IPS-20b (cell line): ENCODE measurements at regions not wholly inside any gene's neighbourhood (a gene's known extent, or its start where the extent isn't known, plus 50 kb on each side); places are given as distances from the start of the nearest gene placed in this dataset.

Experiments
- H3K27ac ChIP-seq: one replicate; pipeline ENCODE4 v1.5.1; 2013; ENCODE audit warnings: low read length
- H3K27me3 ChIP-seq: 2 replicates; pipeline ENCODE4 v1.6.1; 2013; ENCODE audit warnings: mild to moderate bottlenecking, low read length, inconsistent platforms; ENCODE audit not compliant: insufficient read depth
- H3K36me3 ChIP-seq: 2 replicates; pipeline ENCODE4 v1.6.1; 2013; ENCODE audit warnings: low read depth, mild to moderate bottlenecking, inconsistent platforms, low read length, moderate library complexity; ENCODE audit not compliant: insufficient read depth
- H3K4me1 ChIP-seq: 2 replicates; pipeline ENCODE4 v1.6.1; 2013; ENCODE audit warnings: mild to moderate bottlenecking, control low read depth, inconsistent platforms, low read length, moderate library complexity; ENCODE audit not compliant: insufficient read depth
- H3K4me3 ChIP-seq: 2 replicates; pipeline ENCODE4 v1.5.1; 2013; ENCODE audit warnings: mild to moderate bottlenecking, low read length, inconsistent platforms
- H3K9ac ChIP-seq: 2 replicates; pipeline ENCODE4 v1.6.1; 2013; ENCODE audit warnings: low read depth, mild to moderate bottlenecking, inconsistent platforms, low read length, moderate library complexity
- H3K9me3 ChIP-seq: 2 replicates; pipeline ENCODE4 v1.6.1; 2013; ENCODE audit warnings: mild to moderate bottlenecking, low read depth, low read length, inconsistent platforms; ENCODE audit not compliant: insufficient read depth

DNA sequence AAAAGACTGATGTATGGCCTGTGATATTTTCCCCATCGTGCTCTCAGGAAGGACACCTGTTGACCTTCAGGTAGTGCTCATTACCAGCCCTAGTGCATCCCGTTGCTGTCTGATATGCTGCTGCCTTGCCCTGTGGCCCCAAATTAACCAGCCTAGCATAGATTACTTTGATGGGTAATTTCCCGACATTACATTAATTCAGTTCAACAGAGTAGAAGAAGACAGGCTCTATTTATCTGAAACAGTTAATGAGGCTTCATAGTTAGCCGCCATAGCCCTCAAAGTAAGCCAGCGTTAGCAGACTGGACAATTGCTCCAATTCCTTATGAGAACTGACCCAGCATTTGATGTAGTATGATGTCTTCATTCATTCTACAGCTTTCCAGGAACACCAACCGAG lies 257.6 kb downstream of the OLFM3 start:
- Histone ChIP-seq H3K4me1 (peaks cover 17% of the 10 kb centered on the region; the same call in 1 of the 2 replicates), H3K27me3 (no peaks in the 10 kb centered on the region), H3K27ac (no peak overlapping the region), H3K9me3 (no peaks in the 10 kb centered on the region), H3K4me3 (no peak overlapping the region), H3K36me3 (no peaks in the 10 kb centered on the region), H3K9ac (no peak overlapping the region)

- Histone ChIP-seq H3K4me1 (peaks cover 17% of the 10 kb centered on the region; the same call in 1 of the 2 replicates), H3K27ac (no peak overlapping the region), H3K4me3 (no peak overlapping the region), H3K27me3 (no peaks in the 10 kb centered on the region), H3K9ac (no peak overlapping the region), H3K36me3 (no peaks in the 10 kb centered on the region), H3K9me3 (no peaks in the 10 kb centered on the region)
Observed at GRCh38 chr1:101739826-101740330, 256.8 kb downstream of the OLFM3 start.

- no peak overlapping the region for H3K27ac ChIP-seq
- H3K4me3 ChIP-seq: no peak overlapping the region
- peaks cover 17% of the 10 kb centered on the region; the same call in 1 of the 2 replicates for H3K4me1 ChIP-seq
- H3K9me3 ChIP-seq: no peaks in the 10 kb centered on the region
- H3K9ac ChIP-seq: no peak overlapping the region
- no peaks in the 10 kb centered on the region for H3K36me3 ChIP-seq
- no peaks in the 10 kb centered on the region for H3K27me3 ChIP-seq
Observed at GRCh38 chr1:101741910-101742309, 254.8 kb downstream of the OLFM3 start.

DNA sequence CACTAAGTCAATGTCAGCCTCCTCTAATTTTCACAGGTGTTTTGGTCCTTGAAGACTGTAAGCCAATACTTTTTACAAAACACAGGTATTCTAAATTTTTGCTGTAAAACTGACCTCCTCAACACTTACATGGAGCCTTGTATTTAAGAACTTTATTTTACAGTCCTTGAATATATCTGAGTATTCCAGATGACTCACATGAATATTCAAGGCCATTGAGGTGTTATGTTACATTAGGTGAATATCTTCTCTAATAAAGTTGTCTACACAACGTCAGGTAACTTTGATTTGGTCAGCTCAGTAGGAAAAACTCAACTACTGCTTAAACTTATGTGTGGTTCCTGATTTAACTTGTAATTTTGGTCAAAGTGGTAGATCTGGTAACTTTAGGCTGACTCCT lies 254.2 kb downstream of the OLFM3 start:
- H3K9me3 ChIP-seq: no peaks in the 10 kb centered on the region
- H3K4me3 ChIP-seq: no peak overlapping the region
- no peak overlapping the region for H3K27ac ChIP-seq
- no peaks in the 10 kb centered on the region for H3K27me3 ChIP-seq
- no peaks in the 10 kb centered on the region for H3K36me3 ChIP-seq
- no peak overlapping the region for H3K9ac ChIP-seq
- H3K4me1 ChIP-seq: peaks cover 17% of the 10 kb centered on the region; the same call in 1 of the 2 replicates

- Histone ChIP-seq H3K36me3 (no peaks in the 10 kb centered on the region), H3K4me3 (no peak overlapping the region), H3K9me3 (no peaks in the 10 kb centered on the region), H3K9ac (no peak overlapping the region), H3K27me3 (no peaks in the 10 kb centered on the region), H3K27ac (no peak overlapping the region), H3K4me1 (peaks cover 11% of the 10 kb centered on the region; the same call in 1 of the 2 replicates)
Observed at GRCh38 chr1:101745551-101746270, 251.0 kb downstream of the OLFM3 start.

- H3K9ac ChIP-seq: no peak overlapping the region
- H3K9me3 ChIP-seq: no peaks in the 10 kb centered on the region
- no peak overlapping the region for H3K27ac ChIP-seq
- no peaks in the 10 kb centered on the region for H3K36me3 ChIP-seq
- H3K4me1 ChIP-seq: no peaks in the 10 kb centered on the region
- H3K27me3 ChIP-seq: no peaks in the 10 kb centered on the region
- H3K4me3 ChIP-seq: no peak overlapping the region
Observed at GRCh38 chr1:101748077-101748476, 248.6 kb downstream of the OLFM3 start.
